Globus pallidus (tissue), 1 donor: ENCODE measurements at regions not wholly inside any gene's neighbourhood (a gene's known extent, or its start where the extent isn't known, plus 50 kb on each side); places are given as distances from the start of the nearest gene placed in this dataset.
A peak's percentile ranks its signal among the peaks of the same experiment; 100 is the strongest.
"Not testable (repeated sequence)": the region's sequence is repeated elsewhere in the genome, so short reads cannot be mapped to it uniquely, and the experiment has no call there.

ENCODE experiments used
- DNase-seq: peaks from one replicate; pipeline ENCODE4 v3.0.0-alpha.2; 2015; ENCODE audit warnings: low spot score

DNA sequence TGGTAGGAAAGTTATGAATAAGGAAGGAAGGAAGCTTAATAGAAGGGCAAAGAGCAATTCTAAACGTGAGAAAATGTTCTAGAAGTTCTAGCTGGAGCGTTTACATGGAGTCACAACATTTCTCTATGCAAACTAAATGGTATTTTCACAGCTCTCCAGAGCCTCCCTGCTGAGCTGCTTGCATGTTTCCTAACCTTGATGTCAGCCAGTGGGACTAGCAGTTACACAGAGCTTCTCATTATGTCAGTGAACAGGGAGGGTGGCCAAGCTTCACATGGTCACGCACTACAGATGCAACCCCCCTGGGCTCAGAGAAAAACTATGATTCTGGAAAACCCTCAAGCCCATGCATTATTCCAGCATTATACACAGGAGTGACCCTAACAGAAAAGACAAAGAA lies 153.4 kb upstream of the CCDC150 start:
- peak; percentile 76 for DNase-seq

DNA sequence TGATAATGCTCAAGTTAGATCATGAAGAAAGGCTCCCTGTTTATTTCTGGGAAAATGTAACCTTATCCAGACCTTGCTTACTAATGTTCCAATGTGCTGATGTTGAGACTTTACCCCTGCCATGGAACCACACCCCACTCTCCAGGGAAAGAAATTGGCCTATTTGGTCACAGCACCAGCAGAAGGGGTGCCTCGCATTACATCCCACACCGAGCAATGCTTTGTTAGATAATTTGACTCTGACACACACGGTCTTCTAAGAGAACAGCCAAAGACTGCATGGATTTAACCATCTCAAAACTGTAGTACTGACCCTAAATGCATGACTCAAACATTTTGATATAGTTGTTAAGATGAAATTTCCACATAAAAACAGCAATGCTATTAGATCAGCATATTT lies 152.1 kb upstream of the CCDC150 start:
- DNase-seq, result no peak

DNA sequence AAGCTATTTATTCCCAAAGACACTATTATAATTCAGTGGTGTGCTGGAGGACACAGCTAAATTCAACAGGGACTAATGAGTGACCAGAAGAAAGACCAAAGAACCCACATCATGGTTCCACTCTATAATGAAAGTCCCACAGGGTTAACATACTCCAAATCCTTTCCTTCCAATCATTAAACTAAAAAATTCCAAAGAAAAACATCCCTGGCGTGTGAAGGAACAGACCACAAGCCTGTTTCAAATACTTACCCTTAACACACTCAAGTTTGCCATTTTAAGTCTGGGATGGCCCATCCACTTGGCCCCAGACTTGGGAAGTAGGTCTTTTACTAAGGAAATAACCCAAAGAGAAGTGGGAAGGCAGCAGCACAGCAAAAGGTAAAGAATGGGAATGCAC lies 150.1 kb upstream of the CCDC150 start:
- DNase-seq, result no peak

DNA sequence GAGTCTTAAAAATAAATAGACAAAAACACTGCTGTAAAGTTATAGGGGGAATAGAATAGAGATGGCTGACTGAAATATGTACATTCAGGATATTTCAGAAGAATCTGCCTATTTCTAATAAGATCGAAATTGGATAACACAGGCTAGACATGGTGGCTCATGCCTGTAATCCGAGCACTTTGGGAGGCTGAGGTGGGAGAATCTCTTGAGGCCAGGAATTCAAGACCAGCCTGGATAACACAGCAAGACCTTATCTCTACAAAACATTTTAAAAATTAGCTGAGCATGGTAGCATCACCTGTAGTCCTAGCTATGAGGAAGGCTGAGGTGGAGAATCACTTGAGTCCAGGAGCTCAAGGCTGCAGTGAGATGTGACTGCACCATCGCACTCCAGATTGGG lies 146.6 kb upstream of the CCDC150 start:
- DNase-seq, result no peak

DNA sequence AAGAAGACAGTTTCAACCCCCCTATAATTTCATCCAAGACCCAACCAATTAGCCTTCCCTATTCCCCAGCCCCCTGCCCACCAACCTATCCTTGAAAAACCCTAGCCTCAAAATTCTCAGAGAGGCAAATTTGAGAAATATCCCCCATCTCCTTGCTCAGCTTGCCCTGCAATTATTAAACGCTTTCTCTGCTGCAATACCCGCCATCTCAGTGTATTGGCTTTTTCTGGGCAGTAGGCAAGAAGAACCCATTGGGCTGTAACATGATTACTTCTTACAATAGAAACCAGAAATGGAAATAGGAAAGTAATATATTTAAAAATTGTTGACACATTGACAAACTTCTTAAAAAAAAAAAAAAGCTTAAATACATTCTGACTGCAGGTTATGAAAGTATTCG lies 140.6 kb upstream of the CCDC150 start:
- DNase-seq, result no peak

DNA sequence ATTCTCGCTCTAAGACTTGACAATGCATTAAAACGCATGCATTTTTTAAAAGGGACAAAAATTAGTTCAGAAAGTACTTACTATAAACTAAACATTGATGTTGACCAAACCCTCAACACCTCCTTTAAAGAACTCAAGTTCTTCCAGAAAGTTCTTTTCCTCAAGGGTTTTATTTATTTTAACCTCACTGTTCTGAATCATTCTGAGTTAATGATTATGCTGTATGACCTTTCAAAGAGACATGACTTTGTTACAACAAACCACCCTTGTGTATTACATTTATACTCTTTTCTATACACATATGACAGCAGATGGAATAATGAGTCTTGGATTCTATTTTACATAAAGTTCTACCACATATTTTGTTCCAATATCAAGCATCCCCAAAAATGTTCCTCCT lies 139.8 kb upstream of the CCDC150 start:
- DNase-seq, result no peak

DNA sequence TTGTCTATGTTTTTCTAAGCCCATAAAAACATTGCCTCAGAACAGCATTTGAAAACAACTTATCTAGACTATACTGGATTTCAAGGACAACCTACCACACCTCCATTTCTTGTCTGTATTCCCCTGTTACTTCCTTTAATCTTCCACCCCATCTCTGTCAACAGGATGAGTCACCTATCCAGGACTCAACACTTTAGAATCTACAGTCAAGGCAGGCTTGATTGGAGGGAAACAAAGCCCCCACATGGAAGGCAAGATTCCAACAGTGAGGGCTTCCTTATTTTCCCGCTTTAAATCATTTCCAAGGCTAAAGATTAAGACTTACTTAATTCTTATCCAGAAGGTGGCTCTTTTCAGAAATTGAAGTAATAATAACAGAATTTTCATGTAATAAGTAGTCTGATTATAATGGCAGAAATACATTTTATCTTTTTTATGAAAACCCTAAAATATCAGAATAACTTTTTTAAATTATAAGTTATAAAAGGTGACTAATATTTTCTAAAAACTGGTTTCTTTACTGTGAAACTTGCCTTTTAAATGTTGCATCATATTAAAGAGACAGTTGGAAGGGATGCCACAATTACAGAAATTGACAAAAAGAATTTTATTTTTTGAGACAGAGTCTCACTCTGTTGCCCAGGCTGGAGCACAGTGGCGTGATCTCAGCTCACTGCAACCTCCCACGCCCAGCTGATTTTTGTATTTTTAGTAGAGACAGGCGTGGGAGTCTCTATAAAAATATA lies 138.7 kb upstream of the CCDC150 start:
- DNase-seq, result no peak

DNA sequence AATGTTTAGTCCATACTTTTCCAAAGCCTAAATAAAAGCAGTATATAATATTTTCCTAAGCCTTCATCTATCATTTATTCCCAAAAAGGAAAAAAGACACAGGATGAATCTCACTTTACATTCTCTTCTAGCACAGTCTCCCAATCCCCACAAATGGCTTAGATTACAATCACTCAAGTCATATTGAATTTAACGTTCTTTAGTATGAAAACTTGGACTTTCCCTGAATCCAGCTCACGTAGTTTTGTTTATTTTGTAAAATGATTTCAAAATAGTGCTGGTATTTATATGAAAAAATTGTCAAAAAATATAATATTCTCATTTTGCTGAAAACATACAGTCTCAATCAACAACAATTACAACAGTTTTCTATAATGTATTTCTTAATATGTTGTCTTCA lies 137.7 kb upstream of the CCDC150 start:
- no peak for DNase-seq

DNA sequence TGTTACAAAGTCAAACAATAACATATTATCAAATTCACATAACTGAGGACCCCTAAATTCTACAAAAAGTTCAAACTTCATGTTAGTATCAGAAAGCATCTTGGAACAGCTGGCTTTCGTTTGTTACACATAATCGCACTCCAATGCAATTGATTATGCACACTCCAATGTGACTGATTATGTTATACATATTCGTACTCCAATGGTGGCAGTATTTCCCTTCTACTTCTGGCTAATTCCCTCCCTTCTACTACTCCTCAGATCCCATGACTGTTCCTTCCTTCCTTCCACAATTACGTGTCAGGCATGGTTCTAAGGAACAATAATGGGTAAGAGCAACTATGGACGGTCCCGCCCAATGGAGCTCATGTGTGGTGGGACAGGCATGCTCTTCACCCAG lies 137.1 kb upstream of the CCDC150 start:
- DNase-seq, result peak; percentile 56

DNA sequence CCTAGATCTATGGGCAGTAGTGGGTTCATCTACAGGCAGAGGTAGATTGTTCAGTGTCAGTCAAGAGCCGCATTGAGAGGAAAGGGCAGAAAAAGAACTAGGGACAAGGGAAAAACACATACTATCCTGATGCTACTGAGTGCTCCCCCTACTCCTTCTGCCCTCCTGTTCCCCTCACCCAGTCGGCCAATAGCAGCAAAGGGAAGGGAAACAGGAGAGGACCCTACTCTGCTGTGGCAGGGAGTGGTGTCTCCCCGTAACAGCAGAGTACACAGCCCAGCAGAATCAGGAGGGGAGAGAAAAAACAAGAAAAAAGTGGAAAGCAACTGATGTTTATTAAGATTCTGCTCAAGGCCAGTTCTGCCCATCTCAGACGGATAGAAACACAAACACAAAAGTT lies 136.1 kb upstream of the CCDC150 start:
- no peak for DNase-seq

DNA sequence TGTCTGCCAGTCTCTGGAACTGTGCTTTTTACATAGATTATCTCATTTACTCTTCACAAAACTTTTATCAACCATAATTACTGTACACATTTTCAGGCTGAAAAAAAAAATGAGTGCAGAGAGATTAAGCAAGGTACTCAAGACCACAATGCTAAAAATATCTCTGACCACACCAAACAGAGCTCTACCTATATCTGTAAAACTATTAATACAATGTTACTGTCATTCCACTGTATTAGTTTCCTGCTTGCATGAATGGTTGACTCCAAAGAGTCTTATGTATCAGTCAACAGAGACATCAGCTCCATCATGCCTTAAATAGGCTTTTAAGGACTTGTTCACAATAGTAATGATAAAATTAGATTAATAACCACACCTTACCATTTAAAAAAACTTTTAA lies 134.7 kb upstream of the CCDC150 start:
- DNase-seq, result no peak

DNA sequence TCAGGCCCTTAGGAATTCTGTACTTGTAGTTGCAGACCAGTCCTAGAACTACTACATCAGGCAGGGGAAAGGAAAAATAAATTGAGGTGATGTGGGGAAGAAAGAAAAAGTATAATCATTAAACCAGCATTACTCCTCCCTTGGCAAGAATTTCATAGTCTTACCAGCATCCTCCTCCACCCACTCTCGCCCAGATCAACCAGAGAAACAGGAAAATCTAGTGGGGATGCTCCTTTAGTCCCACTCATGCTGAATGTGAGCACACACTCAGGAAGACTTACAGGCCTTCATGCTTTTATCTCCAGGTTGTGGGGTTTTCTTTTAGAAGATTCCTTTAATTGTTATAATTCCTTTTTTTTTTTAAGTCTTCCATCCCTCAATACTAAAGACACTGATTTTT lies 129.3 kb upstream of the CCDC150 start:
- DNase-seq, result no peak

DNA sequence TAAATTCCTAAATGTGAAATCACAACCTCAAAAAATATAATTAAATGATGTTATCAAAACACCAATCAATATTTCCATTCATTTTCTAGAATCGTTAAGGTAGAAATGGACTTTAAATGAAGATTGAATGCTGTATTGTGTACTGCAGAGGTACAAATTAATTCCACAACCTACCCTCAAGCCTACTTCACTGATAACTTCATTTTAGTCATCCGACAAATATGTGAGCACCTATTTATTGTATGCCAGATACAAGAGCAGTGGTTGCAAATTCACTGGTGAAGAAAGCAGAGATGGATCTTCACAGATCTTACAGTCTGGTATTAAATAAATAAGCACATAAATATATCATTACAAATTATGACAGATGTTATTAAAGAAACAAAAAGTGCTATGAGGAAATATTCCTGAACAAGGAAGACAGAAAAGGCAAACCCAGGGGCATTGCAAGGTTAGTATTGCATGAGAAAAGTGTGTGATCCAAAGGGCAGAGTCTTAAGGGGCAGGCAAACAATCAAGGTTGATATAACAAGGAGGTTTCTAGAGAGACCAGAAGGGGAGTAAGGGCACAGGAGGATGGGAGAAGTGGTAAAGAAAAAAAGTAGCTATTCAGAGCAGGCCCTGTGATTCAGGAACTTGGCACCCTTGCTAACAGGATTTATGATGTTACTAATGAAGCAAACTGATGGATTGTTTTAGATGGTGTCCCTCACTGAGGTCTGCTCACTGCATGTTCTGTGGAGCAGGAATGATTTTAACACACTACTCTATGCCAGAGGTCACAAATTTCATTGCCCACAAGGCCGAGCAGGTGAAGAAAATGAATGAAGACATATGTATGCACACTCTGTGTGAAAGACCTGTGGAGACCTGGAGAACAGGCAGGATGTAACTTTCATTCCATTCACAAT lies 128.0 kb upstream of the CCDC150 start:
- no peak for DNase-seq

DNA sequence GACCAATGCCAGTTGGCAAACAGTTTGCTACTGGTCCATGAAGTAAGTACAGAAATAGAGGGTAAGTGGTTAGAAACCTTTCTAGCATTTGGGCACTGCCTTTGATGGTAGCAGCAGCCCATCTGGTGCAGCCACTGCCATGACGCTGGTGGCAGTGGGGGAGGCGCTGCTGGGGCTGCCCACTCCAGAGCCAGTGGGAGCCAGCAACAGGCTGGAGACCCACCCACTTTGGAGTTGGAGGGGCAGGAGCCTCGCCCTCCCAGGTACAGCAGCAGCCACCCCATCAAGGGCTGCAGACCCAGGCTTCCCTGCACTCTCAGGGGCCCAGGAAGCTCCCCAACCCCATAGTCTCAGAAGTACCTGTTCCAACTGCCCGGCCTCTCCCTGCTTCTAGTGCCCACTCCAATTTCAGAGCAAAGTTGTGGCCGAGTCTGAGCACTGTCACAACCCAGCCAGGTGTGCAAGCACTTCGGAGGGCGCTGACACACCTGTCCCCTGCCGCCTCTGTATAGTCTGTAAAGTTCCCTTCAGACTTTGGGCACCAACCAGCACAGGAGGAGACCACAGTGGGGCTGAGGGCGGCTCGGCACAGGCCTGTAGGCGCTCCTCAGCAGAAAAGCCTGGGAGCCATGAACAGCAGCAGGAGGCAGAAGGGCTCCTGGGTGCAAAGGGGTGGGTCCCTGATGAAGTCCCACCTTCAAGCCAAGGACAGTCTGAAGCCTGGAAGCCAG lies 125.6 kb upstream of the CCDC150 start:
- DNase-seq, result no peak

DNA sequence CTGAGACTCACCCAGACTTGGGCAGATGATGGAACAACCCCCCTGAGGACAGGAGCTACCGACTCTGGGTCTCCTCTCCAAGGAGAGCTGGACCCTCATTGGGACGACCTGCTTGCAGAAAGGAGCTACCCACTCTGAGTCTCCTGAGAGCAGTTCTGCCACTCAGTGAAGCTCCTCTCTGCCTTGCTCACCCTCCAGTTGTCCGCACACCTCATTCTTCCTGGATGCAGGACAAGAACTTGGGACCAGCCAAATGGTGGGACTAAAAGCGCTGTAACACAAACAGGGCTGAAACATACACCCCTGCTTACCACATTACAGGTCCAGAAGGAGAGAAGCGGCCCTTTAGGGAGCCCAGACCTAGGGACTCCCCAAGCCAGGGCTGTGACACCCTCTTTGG lies 124.9 kb upstream of the CCDC150 start:
- DNase-seq, result no peak

DNA sequence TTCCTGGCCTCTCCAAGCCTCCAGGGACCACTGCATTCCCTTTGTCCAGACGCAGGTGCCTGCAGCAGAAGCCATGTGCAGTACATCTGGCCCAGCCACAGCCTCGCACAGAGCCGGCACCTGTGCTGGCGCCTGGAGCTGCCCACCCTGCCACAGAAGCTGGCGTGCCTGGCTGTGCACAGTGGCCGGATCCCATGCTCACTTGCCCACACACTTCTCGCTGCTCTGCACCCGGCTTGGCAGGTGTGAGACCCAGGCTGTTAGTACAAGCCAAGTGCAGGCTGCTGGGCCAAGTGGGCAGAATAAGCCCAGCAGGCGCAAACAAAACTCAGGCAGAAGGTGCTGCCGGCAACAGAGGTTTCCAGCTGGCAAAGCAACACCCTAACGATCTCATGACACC lies 124.5 kb upstream of the CCDC150 start:
- DNase-seq, result no peak

DNA sequence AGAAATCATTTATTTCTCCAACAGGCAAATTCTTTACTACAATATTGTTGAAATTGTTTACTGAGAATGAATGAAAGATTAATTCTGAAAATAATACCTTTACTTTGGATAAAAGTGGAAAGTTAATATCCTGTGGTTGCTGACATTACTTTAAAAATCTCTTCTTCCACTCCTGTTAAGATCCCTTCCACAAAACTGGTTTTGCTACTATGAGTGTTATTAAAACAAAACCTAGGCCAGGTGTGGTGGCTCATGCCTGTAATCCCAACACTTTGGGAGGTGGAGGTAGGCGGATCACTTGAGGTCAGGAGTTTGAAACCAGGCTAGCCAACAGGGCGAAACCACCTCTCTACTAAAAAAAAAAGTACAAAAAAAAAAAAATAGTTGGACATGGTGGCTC lies 123.9 kb upstream of the CCDC150 start:
- no peak for DNase-seq

DNA sequence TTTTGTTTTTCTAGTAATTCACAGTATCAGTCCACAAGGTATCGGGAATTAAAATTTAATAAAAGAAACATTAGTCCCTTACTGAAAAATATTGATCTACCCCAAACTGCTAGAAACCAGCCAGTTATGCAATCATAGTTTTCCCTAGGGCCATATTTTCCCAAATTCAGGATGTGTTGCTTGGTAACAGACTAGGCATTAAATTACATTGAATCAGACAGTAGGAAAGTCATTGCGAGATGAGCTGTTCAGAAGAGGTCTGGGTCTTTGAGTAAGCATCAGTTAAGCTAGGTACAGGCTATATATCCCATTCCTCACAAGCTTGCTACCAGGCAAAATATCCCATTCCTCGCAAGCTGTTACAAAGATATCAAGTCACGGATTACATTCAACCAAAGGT lies 123.0 kb upstream of the CCDC150 start:
- no peak for DNase-seq

DNA sequence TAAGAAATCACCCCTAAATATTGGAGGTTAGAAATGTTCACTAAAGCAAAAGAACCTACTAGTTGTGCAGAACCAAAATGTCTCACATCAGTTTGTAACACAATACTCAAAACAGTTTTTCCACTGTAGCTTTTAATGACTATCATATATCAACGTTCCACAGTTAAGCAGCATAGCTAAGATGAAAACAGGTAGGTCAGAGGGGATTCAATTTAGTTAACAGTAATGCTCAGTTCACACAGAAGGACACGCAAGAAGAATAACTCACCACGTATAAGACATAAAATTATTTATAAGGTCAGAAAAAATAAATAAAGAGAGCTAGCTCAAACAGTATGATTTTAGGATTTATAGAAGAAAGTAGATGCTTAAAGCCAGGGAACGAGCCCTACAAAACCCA lies 118.9 kb upstream of the CCDC150 start:
- no peak for DNase-seq

DNA sequence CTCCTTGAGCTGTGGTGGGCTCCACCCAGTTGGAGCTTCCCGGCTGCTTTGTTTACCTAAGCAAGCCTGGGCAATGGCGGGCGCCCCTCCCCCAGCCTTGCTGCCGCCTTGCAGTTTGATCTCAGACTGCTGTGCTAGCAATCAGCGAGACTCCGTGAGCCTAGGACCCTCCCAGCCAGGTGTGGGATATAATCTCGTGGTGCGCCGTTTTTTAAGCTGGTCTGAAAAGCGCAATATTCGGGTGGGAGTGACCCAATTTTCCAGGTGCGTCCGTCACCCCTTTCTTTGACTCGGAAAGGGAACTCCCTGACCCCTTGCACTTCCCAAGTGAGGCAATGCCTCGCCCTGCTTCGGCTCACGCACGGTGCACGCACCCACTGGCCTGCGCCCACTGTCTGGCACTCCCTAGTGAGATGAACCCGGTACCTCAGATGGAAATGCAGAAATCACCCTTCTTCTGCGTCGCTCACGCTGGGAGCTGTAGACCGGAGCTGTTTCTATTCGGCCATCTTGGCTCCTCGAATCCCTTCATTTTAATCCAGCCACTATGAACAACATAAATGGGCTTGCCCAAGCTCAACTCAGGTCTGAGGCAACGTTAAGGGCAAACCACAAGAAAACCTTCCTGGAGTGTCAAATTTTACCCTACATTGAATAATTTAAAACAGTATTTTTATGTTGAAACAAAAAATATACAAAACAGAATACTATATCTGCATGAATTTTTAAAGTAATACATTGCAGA lies 112.4 kb upstream of the CCDC150 start:
- not testable (repeated sequence) for DNase-seq

DNA sequence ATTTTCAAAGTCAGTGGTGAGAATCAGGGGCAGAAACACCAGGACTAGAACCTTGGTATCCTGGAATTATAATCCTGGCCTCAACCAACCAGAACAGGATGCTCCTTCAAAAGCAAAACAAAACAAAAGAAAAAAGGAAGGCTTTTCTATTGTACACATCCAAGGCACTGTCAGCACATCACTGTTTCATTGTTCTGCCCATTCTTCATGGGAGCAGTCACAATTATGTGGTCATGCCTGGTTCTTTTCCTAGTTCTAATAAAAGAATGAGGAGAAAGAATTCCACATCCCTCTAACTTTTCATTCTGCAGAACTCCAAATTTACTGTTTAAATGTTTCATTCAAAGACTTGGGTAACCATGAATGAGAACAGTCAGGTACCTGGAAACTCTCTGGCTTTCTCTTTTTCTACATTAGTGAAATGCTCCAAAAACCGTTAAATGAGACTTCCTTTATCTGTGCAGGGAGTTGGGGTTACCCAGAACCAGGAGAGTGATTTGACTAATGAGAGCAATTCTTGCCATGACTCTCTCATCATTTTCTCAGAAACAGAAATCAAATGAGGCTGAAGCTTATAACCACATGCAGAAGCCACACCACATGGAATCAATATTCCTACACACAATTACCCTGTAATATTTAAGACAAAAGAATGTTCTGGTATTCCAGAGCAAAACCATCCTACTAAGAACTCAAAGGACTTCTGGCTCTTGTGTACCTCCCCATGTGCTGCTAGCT lies 110.9 kb upstream of the CCDC150 start:
- DNase-seq, result peak; percentile 75
